H1 (cell line): ENCODE measurements at regions not wholly inside any gene's neighbourhood (a gene's known extent, or its start where the extent isn't known, plus 50 kb on each side); places are given as distances from the start of the nearest gene placed in this dataset.

ENCODE experiments used
- CTCF ChIA-PET: fragments of 300-600 bp; sonication (Branson Sonifier 250); formaldehyde crosslinking; loops from one replicate; lab custom pipeline; 2021; ENCODE audit not compliant: partially characterized antibody; lab: Charles Lee
- POLR2A ChIA-PET: fragments of 300-600 bp; sonication (Branson Sonifier 250); formaldehyde crosslinking; loops from one replicate; lab custom pipeline; 2021; ENCODE audit warnings: inconsistent platforms; ENCODE audit not compliant: partially characterized antibody; lab: Charles Lee
- DNase-seq, 2 experiments: peaks; one replicate each; pipeline versions ENCODE4 v3.0.0 to v3.0.0-alpha.2; 2010 to 2022; ENCODE audit warnings: low spot score in 2 of 2, low read depth in 1 of 2, mixed read lengths in 1 of 2
- FAIRE-seq: peaks from 2 replicates; lab custom pipeline; 2011; peaks lifted over from hg19 to GRCh38; lab: Jason Lieb, UNC
- H2AFZ ChIP-seq: 2 replicates; pipeline ENCODE4 v1.8.1; 2012; ENCODE audit warnings: low read length, inconsistent platforms
- H2AK5ac ChIP-seq: 2 replicates; pipeline ENCODE4 v1.6.1; 2013; ENCODE audit warnings: low read depth, low read length
- H2BK120ac ChIP-seq: replicated peaks from 2 replicates; pipeline ENCODE3; 2013; ENCODE audit warnings: low read depth, low read length, inconsistent platforms
- H2BK12ac ChIP-seq: 2 replicates; pipeline ENCODE4 v1.6.1; 2013; ENCODE audit warnings: low read depth, low read length
- H2BK15ac ChIP-seq: 2 replicates; pipeline ENCODE4 v1.6.1; 2013; ENCODE audit warnings: low read length
- H2BK20ac ChIP-seq: 2 replicates; pipeline ENCODE4 v1.6.1; 2013; ENCODE audit warnings: low read length
- H2BK5ac ChIP-seq: 2 replicates; pipeline ENCODE4 v1.6.1; 2013; ENCODE audit warnings: low read depth, low read length
- H3K14ac ChIP-seq: 2 replicates; pipeline ENCODE4 v1.6.1; 2013; ENCODE audit warnings: inconsistent platforms; ENCODE audit not compliant: insufficient read length
- H3K18ac ChIP-seq: 2 replicates; pipeline ENCODE4 v1.6.1; 2013; ENCODE audit warnings: low read length; ENCODE audit errors: extremely low read depth
- H3K23ac ChIP-seq: 2 replicates; pipeline ENCODE4 v1.6.1; 2013; ENCODE audit warnings: inconsistent platforms; ENCODE audit not compliant: insufficient read length
- H3K23me2 ChIP-seq: 2 replicates; pipeline ENCODE4 v1.6.1; 2013; ENCODE audit warnings: low read depth, low read length
- H3K27ac ChIP-seq: 2 replicates; pipeline ENCODE4 v1.6.1; 2011; ENCODE audit warnings: low read depth, low read length, inconsistent platforms
- H3K27me3 ChIP-seq, 4 experiments: replicated peaks in 1 of 4; 1 replicate in 1 of 4; 2 replicates in 3 of 4; pipeline versions ENCODE4 v1.6.1 to v1.8.1; 2011 to 2013; ENCODE audit warnings: low read length in 3 of 4, mild to moderate bottlenecking in 3 of 4, inconsistent platforms in 2 of 4, mixed read lengths in 2 of 4, moderate library complexity in 1 of 4; ENCODE audit not compliant: control insufficient read depth in 3 of 4, insufficient read depth in 3 of 4; ENCODE audit errors: extremely low read depth in 1 of 4
- H3K36me3 ChIP-seq, 4 experiments: 2 replicates each; pipeline versions ENCODE4 v1.6.1 to v1.8.1; 2011 to 2013; ENCODE audit warnings: mild to moderate bottlenecking in 4 of 4, low read length in 3 of 4, moderate library complexity in 2 of 4, control low read depth in 1 of 4, inconsistent platforms in 1 of 4; ENCODE audit not compliant: insufficient read depth in 4 of 4, control insufficient read depth in 2 of 4
- H3K4ac ChIP-seq: replicated peaks from 2 replicates; pipeline ENCODE3; 2013; ENCODE audit warnings: low read length, low read depth, mixed read lengths, inconsistent platforms; ENCODE audit not compliant: insufficient read length
- H3K4me1 ChIP-seq, 4 experiments: replicated peaks in 1 of 4; 1 replicate in 1 of 4; 2 replicates in 3 of 4; pipeline versions ENCODE4 v1.6.1 to v1.8.1; 2011 to 2013; ENCODE audit warnings: low read length in 3 of 4, inconsistent platforms in 2 of 4, mixed read lengths in 1 of 4; ENCODE audit not compliant: insufficient read depth in 4 of 4, control insufficient read depth in 3 of 4
- H3K4me2 ChIP-seq, 2 experiments: 2 replicates each; pipeline versions ENCODE4 v1.6.1 to v1.8.1; 2011 to 2013; ENCODE audit warnings: low read depth in 2 of 2, low read length in 2 of 2, control low read depth in 1 of 2, inconsistent platforms in 1 of 2, mild to moderate bottlenecking in 1 of 2; ENCODE audit not compliant: insufficient read depth in 1 of 2
- H3K4me3 ChIP-seq, 4 experiments: fragments of 200-600, 300-600 bp in 1 of 4; sonication (generic), shearing (Covaris generic), sonication (Bioruptor Twin) in 1 of 4; 2 replicates each; pipeline versions ENCODE4 v1.5.1 to v1.8.1; 2011 to 2016; ENCODE audit warnings: low read length in 4 of 4, low read depth in 3 of 4, control low read depth in 2 of 4, inconsistent platforms in 2 of 4, mild to moderate bottlenecking in 2 of 4, mixed read lengths in 1 of 4, moderate library complexity in 1 of 4; ENCODE audit not compliant: insufficient read depth in 2 of 4; ENCODE audit errors: extremely low read depth in 1 of 4
- H3K56ac ChIP-seq: replicated peaks from 2 replicates; pipeline ENCODE3; 2013; ENCODE audit warnings: low read depth, mild to moderate bottlenecking, mixed read lengths, low read length, inconsistent platforms; ENCODE audit not compliant: insufficient read length
- H3K79me1 ChIP-seq: 2 replicates; pipeline ENCODE4 v1.6.1; 2013; ENCODE audit warnings: low read depth, low read length, control low read depth
- H3K79me2 ChIP-seq, 2 experiments: 2 replicates each; pipeline versions ENCODE4 v1.6.1 to v1.8.1; 2012 to 2013; ENCODE audit warnings: low read length in 2 of 2, mild to moderate bottlenecking in 2 of 2, inconsistent platforms in 1 of 2; ENCODE audit not compliant: insufficient read depth in 2 of 2, control insufficient read depth in 1 of 2
- H3K9ac ChIP-seq, 4 experiments: replicated peaks in 1 of 4; 1 replicate in 1 of 4; 2 replicates in 3 of 4; pipeline versions ENCODE4 v1.6.1 to v1.8.1; 2011 to 2013; ENCODE audit warnings: low read depth in 3 of 4, low read length in 3 of 4, control low read depth in 2 of 4, mild to moderate bottlenecking in 2 of 4, moderate library complexity in 2 of 4, inconsistent platforms in 1 of 4; ENCODE audit errors: extremely low read depth in 1 of 4
- H3K9me3 ChIP-seq, 2 experiments: 2 replicates each; pipeline versions ENCODE4 v1.6.1 to v1.8.1; 2012 to 2013; ENCODE audit warnings: mild to moderate bottlenecking in 2 of 2, moderate library complexity in 2 of 2, control low read depth in 1 of 2, inconsistent platforms in 1 of 2, low read depth in 1 of 2, low read length in 1 of 2, mixed read lengths in 1 of 2; ENCODE audit not compliant: insufficient read depth in 2 of 2
- H4K20me1 ChIP-seq, 2 experiments: replicated peaks in 1 of 2; 2 replicates each; pipeline versions ENCODE3 to v1.8.1; 2011 to 2013; ENCODE audit warnings: inconsistent platforms in 2 of 2, low read length in 2 of 2, mild to moderate bottlenecking in 1 of 2; ENCODE audit not compliant: insufficient read depth in 2 of 2, control insufficient read depth in 1 of 2
- H4K5ac ChIP-seq: 2 replicates; pipeline ENCODE4 v1.6.1; 2013; ENCODE audit warnings: low read length, low read depth, mixed read lengths, inconsistent platforms; ENCODE audit not compliant: insufficient read length
- H4K8ac ChIP-seq: 2 replicates; pipeline ENCODE4 v1.8.0; 2013; ENCODE audit warnings: mild to moderate bottlenecking, moderate library complexity, low read length, inconsistent platforms; ENCODE audit not compliant: insufficient read depth; ENCODE audit errors: extremely low read depth
- H4K91ac ChIP-seq: replicated peaks from 2 replicates; pipeline ENCODE3; 2013; ENCODE audit warnings: low read length, mixed read lengths, inconsistent platforms; ENCODE audit not compliant: insufficient read length
- BACH1 ChIP-seq: IDR thresholded peaks from 2 replicates; pipeline ENCODE4 v1.6.1; 2012; ENCODE audit warnings: low read length, improper control_type of control experiment
- BCL11A ChIP-seq, 2 experiments: IDR thresholded peaks; one replicate each; pipeline ENCODE4 v1.6.1; 2011; ENCODE audit warnings: low read depth in 2 of 2, low read length in 2 of 2, mild to moderate bottlenecking in 2 of 2
- CBX5 ChIP-seq: fragments of 300-800, 300-1000 bp; sonication (generic); IDR thresholded peaks from 2 replicates; pipeline ENCODE4 v1.7.1; 2016; ENCODE audit warnings: antibody characterized with exemption, low read length, low read depth
- CTBP2 ChIP-seq: IDR thresholded peaks from 2 replicates; pipeline ENCODE4 v1.7.0; 2011; ENCODE audit warnings: borderline replicate concordance, mild to moderate bottlenecking, moderate library complexity, mixed read lengths, low read length; ENCODE audit not compliant: insufficient read depth, insufficient read length
- EZH2 ChIP-seq: fragments of 200-600 bp; sonication (generic); IDR thresholded peaks from 2 replicates; pipeline ENCODE4 v1.7.1; 2012; ENCODE audit warnings: low read depth, mild to moderate bottlenecking, moderate library complexity, low read length, inconsistent platforms; ENCODE audit not compliant: severe bottlenecking
- GTF2F1 ChIP-seq: IDR thresholded peaks from 2 replicates; pipeline ENCODE4 v1.6.1; 2012; ENCODE audit warnings: low read depth, low read length, improper control_type of control experiment, borderline replicate concordance
- HDAC2 ChIP-seq, 2 experiments: fragments of 300-600 bp in 1 of 2; sonication (generic) in 1 of 2; IDR thresholded peaks; 2 replicates each; pipeline ENCODE4 v1.6.1; 2011 to 2012; ENCODE audit warnings: low read depth in 2 of 2, low read length in 2 of 2, mild to moderate bottlenecking in 2 of 2, moderate library complexity in 2 of 2, borderline replicate concordance in 1 of 2, inconsistent platforms in 1 of 2
- JUND ChIP-seq: IDR thresholded peaks from 2 replicates; pipeline ENCODE4 v1.6.1; 2011; ENCODE audit warnings: mild to moderate bottlenecking, improper control_type of control experiment, low read length
- MAX ChIP-seq: IDR thresholded peaks from 2 replicates; pipeline ENCODE4 v1.6.1; 2012; ENCODE audit warnings: inconsistent platforms
- POU5F1 ChIP-seq: IDR thresholded peaks from 2 replicates; pipeline ENCODE4 v1.6.1; 2011; ENCODE audit warnings: low read depth, mild to moderate bottlenecking, low read length, moderate library complexity
- RBBP5 ChIP-seq: IDR thresholded peaks from 2 replicates; pipeline ENCODE4 v1.7.1; 2012; ENCODE audit warnings: low read depth, mild to moderate bottlenecking, inconsistent platforms, low read length, moderate library complexity, borderline replicate concordance
- SP2 ChIP-seq: IDR thresholded peaks from 2 replicates; pipeline ENCODE4 v1.6.1; 2012; ENCODE audit warnings: mild to moderate bottlenecking, low read length, inconsistent platforms
- WGBS, 2 experiments: shearing (Covaris generic) in 1 of 2; methylation state at CpG; one replicate each; pipeline versions ENCODE4 v1.1.6 to v1.1.7; 2013 to 2015; ENCODE audit warnings: low lambda C conversion rate in 2 of 2, mixed read lengths in 2 of 2, inconsistent platforms in 1 of 2, low coverage in 1 of 2, missing lambda C conversion rate in 1 of 2; ENCODE audit not compliant: insufficient replicate concordance in 2 of 2, insufficient coverage in 1 of 2, insufficient read length in 1 of 2; ENCODE audit errors: extremely low coverage in 1 of 2, missing lambda C conversion rate in 1 of 2; 5-methylcytosine and 5-hydroxymethylcytosine counted together

GRCh38 chr2:216916956-216917650, 57.2 kb upstream of the TNP1 start:
- POLR2A ChIA-PET = interaction anchor here (1.2 kb wide), 1 partner anchor 15 kb away, joined by 4 read pairs; no protein-coding TSS in a partner anchor
- DNase-seq = no peak
- Histone ChIP-seq H3K79me1 (no peaks in the 10 kb centered on the region), H2AFZ (no peak overlapping the region), H3K9me3 (no peaks in the 10 kb centered on the region), H3K9ac (no peak overlapping the region), H4K91ac (no peak overlapping the region), H4K8ac (no peak overlapping the region), H3K4me2 (no peak overlapping the region), H3K27ac (no peak overlapping the region), H3K23me2 (no peaks in the 10 kb centered on the region), H3K18ac (no peak overlapping the region), H2BK120ac (no peak overlapping the region), H3K4me1 (no peaks in the 10 kb centered on the region; a peak in 1 of 7 replicates), H2BK5ac (no peak overlapping the region), H3K4ac (no peak overlapping the region), H2BK12ac (no peak overlapping the region), H4K5ac (no peak overlapping the region), H3K14ac (no peak overlapping the region), H2AK5ac (no peak overlapping the region), H3K56ac (no peak overlapping the region), H3K79me2 (no peaks in the 10 kb centered on the region), H3K36me3 (no peaks in the 10 kb centered on the region), H2BK15ac (no peak overlapping the region), H4K20me1 (no peaks in the 10 kb centered on the region), H3K27me3 (no peaks in the 10 kb centered on the region), H3K23ac (no peak overlapping the region), H3K4me3 (no peak overlapping the region), H2BK20ac (no peak overlapping the region)
- TF ChIP-seq POU5F1 = no peak
- no peak for TF ChIP-seq CTBP2
- TF ChIP-seq GTF2F1 = no peak
- no peak for TF ChIP-seq EZH2
- TF ChIP-seq MAX = no peak
- TF ChIP-seq HDAC2 (IDR thresholded peaks at IDR 0.05; ENCODE audit: borderline replicate concordance in 1 of 2, low read depth in 2 of 2, low read length in 2 of 2) = no peak
- TF ChIP-seq RBBP5 = no peak
- TF ChIP-seq SP2 = no peak
- TF ChIP-seq JUND = no peak
- TF ChIP-seq CBX5 = no peak
- TF ChIP-seq BACH1 = no peak
- no peak for TF ChIP-seq BCL11A (IDR thresholded peaks at IDR 0.05; ENCODE audit: low read depth in 2 of 2, low read length in 2 of 2)
- CTCF ChIA-PET = interaction anchor here (0.6 kb wide), 1 partner anchor 222 kb away, joined by 3 read pairs; the partner anchor contains the start of gene IGFBP5
- 93% methylated on average over 3 of the region's 3 CpGs; no CpG with 5 or more reads in 1 of the 2 experiments for WGBS, 2 experiments
- no peak for FAIRE-seq
